Tibial nerve (tissue), 4 donors: ENCODE measurements at regions not wholly inside any gene's neighbourhood (a gene's known extent, or its start where the extent isn't known, plus 50 kb on each side); places are given as distances from the start of the nearest gene placed in this dataset.

Experiments used
- DNase-seq, 2 donors: peaks; one replicate each; pipeline ENCODE4 v3.0.0-alpha.2; 2019; ENCODE audit warnings: low spot score in 2 of 2
- H3K27ac ChIP-seq, 4 donors: fragments of 200-600 bp; sonication (generic) in 3 of 4; one replicate each; pipeline ENCODE4 v1.5.1; 2017 to 2019; ENCODE audit warnings: mild to moderate bottlenecking in 1 of 4
- H3K27me3 ChIP-seq, 2 donors: fragments of 200-600 bp; sonication (generic) in 1 of 2; one replicate each; pipeline versions ENCODE4 v1.5.1 to v1.6.0; 2017 to 2019
- H3K36me3 ChIP-seq, 3 donors: fragments of 200-600 bp; sonication (generic); one replicate each; pipeline ENCODE4 v1.5.1; 2018 to 2019
- H3K4me1 ChIP-seq, 4 donors: fragments of 200-600 bp; sonication (generic) in 3 of 4; one replicate each; pipeline ENCODE4 v1.5.1; 2017 to 2019
- H3K4me3 ChIP-seq, 4 donors: fragments of 200-600 bp; sonication (generic) in 3 of 4; one replicate each; pipeline ENCODE4 v1.5.1; 2017 to 2019; ENCODE audit warnings: mild to moderate bottlenecking in 1 of 4, moderate library complexity in 1 of 4
- H3K9me3 ChIP-seq, 4 donors: fragments of 200-600 bp; sonication (generic) in 3 of 4; one replicate each; pipeline ENCODE4 v1.5.1; 2017 to 2019
- EP300 ChIP-seq, 2 donors: sonication (generic); formaldehyde crosslinking; IDR thresholded peaks; one replicate each; pipeline ENCODE4 v1.6.1; 2017; ENCODE audit warnings: antibody characterized with exemption in 2 of 2, mild to moderate bottlenecking in 1 of 2
- POLR2A ChIP-seq, 2 donors: fragments of 450-650 bp; IDR thresholded peaks; one replicate each; pipeline ENCODE4 v1.6.1; 2017; ENCODE audit warnings: antibody characterized with exemption in 2 of 2, mild to moderate bottlenecking in 2 of 2, moderate library complexity in 2 of 2
- WGBS, 2 donors: methylation state at CpG; one replicate each; pipeline ENCODE4 v1.1.5; 2018; 5-methylcytosine and 5-hydroxymethylcytosine counted together
- TF ChIP-seq, protein P1 (sequence below), 5 experiments: fragments of 200-600 bp in 3 of 5; fragments of 450-650 bp in 2 of 5; sonication (generic) in 3 of 5; IDR thresholded peaks; one replicate each; pipeline ENCODE4 v1.5.1; 2016 to 2019; ENCODE audit warnings: antibody characterized with exemption in 5 of 5, mild to moderate bottlenecking in 3 of 5, moderate library complexity in 2 of 5

DNA sequence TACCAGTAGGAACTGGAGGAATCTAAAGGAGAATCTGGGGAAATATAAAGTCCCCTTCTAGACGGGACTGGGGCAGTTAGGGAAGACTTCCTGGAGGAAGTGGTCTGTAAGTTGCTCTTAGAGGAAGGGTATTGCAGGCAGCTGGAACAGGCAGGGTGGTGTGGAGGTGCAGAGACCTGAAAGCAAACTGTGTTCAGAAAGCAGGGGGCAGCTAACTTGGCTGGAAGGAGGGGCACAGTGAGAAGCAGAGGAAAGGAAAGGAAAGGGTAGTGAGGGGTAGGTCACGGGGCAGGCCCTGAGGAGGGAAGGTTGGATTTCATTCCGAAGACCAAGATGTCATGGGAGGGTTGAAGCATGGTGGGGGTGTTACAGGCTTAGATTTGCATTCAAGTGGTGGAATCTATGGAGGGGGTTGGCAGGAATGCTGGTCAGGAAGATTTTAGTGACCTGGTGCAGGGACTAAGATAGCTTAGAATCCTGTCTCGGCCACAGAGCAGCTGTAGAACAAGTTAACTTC is 240.7 kb downstream of the FOXD2 start:
- TF ChIP-seq, protein P1, sequence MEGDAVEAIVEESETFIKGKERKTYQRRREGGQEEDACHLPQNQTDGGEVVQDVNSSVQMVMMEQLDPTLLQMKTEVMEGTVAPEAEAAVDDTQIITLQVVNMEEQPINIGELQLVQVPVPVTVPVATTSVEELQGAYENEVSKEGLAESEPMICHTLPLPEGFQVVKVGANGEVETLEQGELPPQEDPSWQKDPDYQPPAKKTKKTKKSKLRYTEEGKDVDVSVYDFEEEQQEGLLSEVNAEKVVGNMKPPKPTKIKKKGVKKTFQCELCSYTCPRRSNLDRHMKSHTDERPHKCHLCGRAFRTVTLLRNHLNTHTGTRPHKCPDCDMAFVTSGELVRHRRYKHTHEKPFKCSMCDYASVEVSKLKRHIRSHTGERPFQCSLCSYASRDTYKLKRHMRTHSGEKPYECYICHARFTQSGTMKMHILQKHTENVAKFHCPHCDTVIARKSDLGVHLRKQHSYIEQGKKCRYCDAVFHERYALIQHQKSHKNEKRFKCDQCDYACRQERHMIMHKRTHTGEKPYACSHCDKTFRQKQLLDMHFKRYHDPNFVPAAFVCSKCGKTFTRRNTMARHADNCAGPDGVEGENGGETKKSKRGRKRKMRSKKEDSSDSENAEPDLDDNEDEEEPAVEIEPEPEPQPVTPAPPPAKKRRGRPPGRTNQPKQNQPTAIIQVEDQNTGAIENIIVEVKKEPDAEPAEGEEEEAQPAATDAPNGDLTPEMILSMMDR (IDR thresholded peaks at IDR 0.05): no peak
- TF ChIP-seq POLR2A (IDR thresholded peaks at IDR 0.05) (no peak), EP300 (IDR thresholded peaks at IDR 0.05) (no peak)
- 82 to 86% methylated on average over 4 of the region's 4 CpGs for WGBS, 2 donors
- Histone ChIP-seq H3K4me3 (no peak overlapping the region), H3K36me3 (no peaks in the 10 kb centered on the region), H3K27ac (no peak overlapping the region), H3K27me3 (no peaks in the 10 kb centered on the region), H3K9me3 (peaks cover 0 to under 1% (median 0%) of the 10 kb centered on the region in 4 donors), H3K4me1 (peaks cover 0 to 11% (median 0%) of the 10 kb centered on the region in 4 donors)
- DNase-seq: no peak

DNA sequence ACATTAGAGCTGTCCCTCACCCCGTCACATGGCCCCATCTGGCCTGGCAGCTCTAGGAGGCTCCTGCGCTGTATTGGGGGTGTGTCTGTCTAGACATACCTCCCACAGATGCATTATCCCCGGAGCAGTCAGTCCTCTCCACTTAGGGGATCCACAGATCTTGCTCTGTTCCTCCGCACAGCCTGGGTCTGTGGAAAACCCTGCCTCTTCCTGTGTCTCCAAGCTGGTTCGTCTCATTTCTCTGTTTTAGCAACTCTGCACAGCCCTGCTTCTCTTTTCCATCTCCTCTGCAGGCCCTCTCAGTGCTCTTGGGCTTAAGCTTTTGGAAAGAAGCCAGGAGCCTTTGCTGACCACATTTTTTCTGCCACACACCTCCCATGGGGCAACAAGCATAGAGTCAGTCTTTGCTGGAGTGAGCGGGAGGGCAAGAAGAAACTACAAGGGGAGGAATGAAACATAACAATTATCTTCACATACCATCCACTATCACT is 241.5 kb downstream of the FOXD2 start:
- DNase-seq: no peak
- Histone ChIP-seq H3K27ac (no peak overlapping the region), H3K4me3 (no peak overlapping the region), H3K9me3 (no peaks in the 10 kb centered on the region), H3K36me3 (no peaks in the 10 kb centered on the region), H3K4me1 (peaks cover 0 to 11% (median 0%) of the 10 kb centered on the region in 4 donors), H3K27me3 (no peaks in the 10 kb centered on the region)
- whole genome bisulfite sequencing, 2 donors: 44 to 47% methylated on average over 6 of the region's 6 CpGs
- TF ChIP-seq EP300 (IDR thresholded peaks at IDR 0.05): no peak
- no peak for TF ChIP-seq POLR2A (IDR thresholded peaks at IDR 0.05)
- TF ChIP-seq, protein P1 (IDR thresholded peaks at IDR 0.05): no peak

DNA sequence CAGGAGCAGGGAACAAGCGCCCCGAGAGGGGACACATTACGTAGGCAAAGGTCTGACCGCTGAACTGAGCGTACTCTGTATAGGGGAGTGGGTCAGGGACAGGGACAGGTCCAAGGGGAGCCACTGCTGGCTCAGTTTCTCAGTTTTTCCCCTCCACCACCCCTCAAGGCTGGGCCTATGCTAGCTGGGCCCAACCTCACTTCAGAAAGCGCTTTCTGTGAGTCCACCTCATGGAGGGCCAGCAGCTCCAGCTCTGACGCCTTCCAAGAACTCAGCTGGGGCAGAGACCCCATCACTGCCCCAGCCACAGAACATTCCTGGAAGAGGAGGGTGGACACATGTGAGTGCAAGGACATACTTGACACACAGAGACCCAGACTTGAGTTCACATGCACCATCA is 242.0 kb downstream of the FOXD2 start:
- 78 to 87% methylated on average over 7 of the region's 7 CpGs for WGBS, 2 donors
- DNase-seq: no peak
- TF ChIP-seq, protein P1 (IDR thresholded peaks at IDR 0.05): no peak
- TF ChIP-seq EP300 (IDR thresholded peaks at IDR 0.05): no peak
- no peak for TF ChIP-seq POLR2A (IDR thresholded peaks at IDR 0.05)
- H3K4me3 ChIP-seq: no peak overlapping the region
- H3K9me3 ChIP-seq: no peaks in the 10 kb centered on the region
- no peaks in the 10 kb centered on the region for H3K36me3 ChIP-seq
- H3K27me3 ChIP-seq: no peaks in the 10 kb centered on the region
- peaks cover 0 to 14% (median 0%) of the 10 kb centered on the region in 4 donors for H3K4me1 ChIP-seq
- H3K27ac ChIP-seq: no peak overlapping the region

DNA sequence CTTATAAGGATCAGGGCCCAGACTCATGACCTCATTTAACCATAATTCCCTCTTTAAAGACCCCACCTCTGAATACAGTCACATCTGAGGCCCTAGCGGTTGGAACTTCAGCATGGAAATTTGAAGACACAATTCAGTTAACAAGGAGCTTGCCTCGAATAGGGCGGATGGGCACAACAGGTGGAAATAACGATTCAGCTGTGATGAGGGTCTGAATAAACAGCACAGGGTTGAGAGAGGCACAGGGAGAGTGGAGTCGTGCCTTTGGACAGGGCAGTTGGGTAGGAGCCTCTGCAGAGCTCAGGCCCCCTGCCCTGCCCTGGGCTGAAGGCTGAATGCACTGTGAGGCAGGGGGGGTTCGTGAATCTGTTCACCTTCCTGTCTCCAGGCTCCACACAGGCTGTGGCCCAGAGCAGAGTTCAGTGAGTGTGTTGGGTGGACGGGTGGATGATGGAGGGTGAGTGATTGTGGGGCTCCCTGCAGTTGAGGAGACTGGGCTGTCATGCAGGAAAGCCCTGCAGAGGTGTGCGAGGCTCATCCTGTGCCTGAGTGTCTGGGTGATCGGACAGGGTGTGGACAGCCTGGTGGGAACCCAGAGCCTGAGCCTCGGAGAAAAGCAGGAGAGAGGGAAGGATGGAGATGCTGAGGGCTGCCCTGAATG is 243.1 kb downstream of the FOXD2 start:
- TF ChIP-seq EP300 (IDR thresholded peaks at IDR 0.05): no peak
- TF ChIP-seq POLR2A (IDR thresholded peaks at IDR 0.05): no peak
- TF ChIP-seq, protein P1 (IDR thresholded peaks at IDR 0.05): no peak
- WGBS, 2 donors: 89 to 91% methylated on average over 10 of the region's 10 CpGs
- no peak overlapping the region for H3K4me3 ChIP-seq

DNA sequence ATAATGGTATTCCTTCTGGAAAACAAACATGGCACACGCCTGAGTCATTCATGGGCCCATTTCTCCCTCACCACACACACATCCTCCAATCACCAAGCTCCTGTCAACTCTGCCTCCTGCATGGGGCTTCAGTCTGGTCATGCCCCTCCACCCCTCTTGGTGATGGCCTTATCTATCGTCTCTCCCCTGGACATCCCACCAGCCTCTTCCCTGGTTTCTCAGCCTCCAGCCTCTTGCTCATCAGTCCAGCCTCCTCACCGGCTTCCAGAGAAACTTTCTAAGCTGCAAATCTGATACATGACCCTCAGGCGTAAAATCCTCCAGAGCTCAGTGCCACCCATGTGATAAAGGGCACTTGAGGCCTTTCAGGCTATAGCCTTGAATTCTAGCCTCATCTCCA is 243.9 kb downstream of the FOXD2 start:
- WGBS, 2 donors: 97 to 98% methylated on average over 4 of the region's 4 CpGs
- H3K4me1 ChIP-seq: peaks cover 0 to 30% (median 0%) of the 10 kb centered on the region in 4 donors
- no peak overlapping the region for H3K4me3 ChIP-seq
- H3K27me3 ChIP-seq: no peaks in the 10 kb centered on the region
- TF ChIP-seq, protein P1 (IDR thresholded peaks at IDR 0.05): no peak
- TF ChIP-seq POLR2A (IDR thresholded peaks at IDR 0.05) (no peak), EP300 (IDR thresholded peaks at IDR 0.05) (no peak)
- H3K9me3 ChIP-seq: no peaks in the 10 kb centered on the region
- no peak overlapping the region for H3K27ac ChIP-seq
- no peak for DNase-seq
- no peaks in the 10 kb centered on the region for H3K36me3 ChIP-seq

More for the DNA sequence above, 243.1 kb downstream of the FOXD2 start:
- H3K27me3 ChIP-seq: no peaks in the 10 kb centered on the region
- H3K9me3 ChIP-seq: no peaks in the 10 kb centered on the region
- H3K4me1 ChIP-seq: peaks cover 0 to 24% (median 0%) of the 10 kb centered on the region in 4 donors
- no peaks in the 10 kb centered on the region for H3K36me3 ChIP-seq
- no peak for DNase-seq
- no peak overlapping the region for H3K27ac ChIP-seq
